H1 (cell line): ENCODE measurements at regions not wholly inside any gene's neighbourhood (a gene's known extent, or its start where the extent isn't known, plus 50 kb on each side); places are given as distances from the start of the nearest gene placed in this dataset.

Experiments
- CTCF ChIA-PET: fragments of 300-600 bp; sonication (Branson Sonifier 250); formaldehyde crosslinking; loops from one replicate; lab custom pipeline; 2021; ENCODE audit not compliant: partially characterized antibody; lab: Charles Lee
- POLR2A ChIA-PET: fragments of 300-600 bp; sonication (Branson Sonifier 250); formaldehyde crosslinking; loops from one replicate; lab custom pipeline; 2021; ENCODE audit warnings: inconsistent platforms; ENCODE audit not compliant: partially characterized antibody; lab: Charles Lee
- DNase-seq, 2 experiments: peaks; one replicate each; pipeline versions ENCODE4 v3.0.0 to v3.0.0-alpha.2; 2010 to 2022; ENCODE audit warnings: low spot score in 2 of 2, low read depth in 1 of 2, mixed read lengths in 1 of 2
- FAIRE-seq: peaks from 2 replicates; lab custom pipeline; 2011; peaks lifted over from hg19 to GRCh38; lab: Jason Lieb, UNC
- H2AFZ ChIP-seq: 2 replicates; pipeline ENCODE4 v1.8.1; 2012; ENCODE audit warnings: low read length, inconsistent platforms
- H2AK5ac ChIP-seq: 2 replicates; pipeline ENCODE4 v1.6.1; 2013; ENCODE audit warnings: low read depth, low read length
- H2BK120ac ChIP-seq: replicated peaks from 2 replicates; pipeline ENCODE3; 2013; ENCODE audit warnings: low read depth, low read length, inconsistent platforms
- H2BK12ac ChIP-seq: 2 replicates; pipeline ENCODE4 v1.6.1; 2013; ENCODE audit warnings: low read depth, low read length
- H2BK15ac ChIP-seq: 2 replicates; pipeline ENCODE4 v1.6.1; 2013; ENCODE audit warnings: low read length
- H2BK20ac ChIP-seq: 2 replicates; pipeline ENCODE4 v1.6.1; 2013; ENCODE audit warnings: low read length
- H2BK5ac ChIP-seq: 2 replicates; pipeline ENCODE4 v1.6.1; 2013; ENCODE audit warnings: low read depth, low read length
- H3K14ac ChIP-seq: 2 replicates; pipeline ENCODE4 v1.6.1; 2013; ENCODE audit warnings: inconsistent platforms; ENCODE audit not compliant: insufficient read length
- H3K18ac ChIP-seq: 2 replicates; pipeline ENCODE4 v1.6.1; 2013; ENCODE audit warnings: low read length; ENCODE audit errors: extremely low read depth
- H3K23ac ChIP-seq: 2 replicates; pipeline ENCODE4 v1.6.1; 2013; ENCODE audit warnings: inconsistent platforms; ENCODE audit not compliant: insufficient read length
- H3K23me2 ChIP-seq: 2 replicates; pipeline ENCODE4 v1.6.1; 2013; ENCODE audit warnings: low read depth, low read length
- H3K27ac ChIP-seq: 2 replicates; pipeline ENCODE4 v1.6.1; 2011; ENCODE audit warnings: low read depth, low read length, inconsistent platforms
- H3K27me3 ChIP-seq, 4 experiments: replicated peaks in 1 of 4; 1 replicate in 1 of 4; 2 replicates in 3 of 4; pipeline versions ENCODE4 v1.6.1 to v1.8.1; 2011 to 2013; ENCODE audit warnings: low read length in 3 of 4, mild to moderate bottlenecking in 3 of 4, inconsistent platforms in 2 of 4, mixed read lengths in 2 of 4, moderate library complexity in 1 of 4; ENCODE audit not compliant: control insufficient read depth in 3 of 4, insufficient read depth in 3 of 4; ENCODE audit errors: extremely low read depth in 1 of 4
- H3K36me3 ChIP-seq, 4 experiments: 2 replicates each; pipeline versions ENCODE4 v1.6.1 to v1.8.1; 2011 to 2013; ENCODE audit warnings: mild to moderate bottlenecking in 4 of 4, low read length in 3 of 4, moderate library complexity in 2 of 4, control low read depth in 1 of 4, inconsistent platforms in 1 of 4; ENCODE audit not compliant: insufficient read depth in 4 of 4, control insufficient read depth in 2 of 4
- H3K4ac ChIP-seq: replicated peaks from 2 replicates; pipeline ENCODE3; 2013; ENCODE audit warnings: low read length, low read depth, mixed read lengths, inconsistent platforms; ENCODE audit not compliant: insufficient read length
- H3K4me1 ChIP-seq, 4 experiments: replicated peaks in 1 of 4; 1 replicate in 1 of 4; 2 replicates in 3 of 4; pipeline versions ENCODE4 v1.6.1 to v1.8.1; 2011 to 2013; ENCODE audit warnings: low read length in 3 of 4, inconsistent platforms in 2 of 4, mixed read lengths in 1 of 4; ENCODE audit not compliant: insufficient read depth in 4 of 4, control insufficient read depth in 3 of 4
- H3K4me2 ChIP-seq, 2 experiments: 2 replicates each; pipeline versions ENCODE4 v1.6.1 to v1.8.1; 2011 to 2013; ENCODE audit warnings: low read depth in 2 of 2, low read length in 2 of 2, control low read depth in 1 of 2, inconsistent platforms in 1 of 2, mild to moderate bottlenecking in 1 of 2; ENCODE audit not compliant: insufficient read depth in 1 of 2
- H3K4me3 ChIP-seq, 4 experiments: fragments of 200-600, 300-600 bp in 1 of 4; sonication (generic), shearing (Covaris generic), sonication (Bioruptor Twin) in 1 of 4; 2 replicates each; pipeline versions ENCODE4 v1.5.1 to v1.8.1; 2011 to 2016; ENCODE audit warnings: low read length in 4 of 4, low read depth in 3 of 4, control low read depth in 2 of 4, inconsistent platforms in 2 of 4, mild to moderate bottlenecking in 2 of 4, mixed read lengths in 1 of 4, moderate library complexity in 1 of 4; ENCODE audit not compliant: insufficient read depth in 2 of 4; ENCODE audit errors: extremely low read depth in 1 of 4
- H3K56ac ChIP-seq: replicated peaks from 2 replicates; pipeline ENCODE3; 2013; ENCODE audit warnings: low read depth, mild to moderate bottlenecking, mixed read lengths, low read length, inconsistent platforms; ENCODE audit not compliant: insufficient read length
- H3K79me1 ChIP-seq: 2 replicates; pipeline ENCODE4 v1.6.1; 2013; ENCODE audit warnings: low read depth, low read length, control low read depth
- H3K79me2 ChIP-seq, 2 experiments: 2 replicates each; pipeline versions ENCODE4 v1.6.1 to v1.8.1; 2012 to 2013; ENCODE audit warnings: low read length in 2 of 2, mild to moderate bottlenecking in 2 of 2, inconsistent platforms in 1 of 2; ENCODE audit not compliant: insufficient read depth in 2 of 2, control insufficient read depth in 1 of 2
- H3K9ac ChIP-seq, 4 experiments: replicated peaks in 1 of 4; 1 replicate in 1 of 4; 2 replicates in 3 of 4; pipeline versions ENCODE4 v1.6.1 to v1.8.1; 2011 to 2013; ENCODE audit warnings: low read depth in 3 of 4, low read length in 3 of 4, control low read depth in 2 of 4, mild to moderate bottlenecking in 2 of 4, moderate library complexity in 2 of 4, inconsistent platforms in 1 of 4; ENCODE audit errors: extremely low read depth in 1 of 4
- H3K9me3 ChIP-seq, 2 experiments: 2 replicates each; pipeline versions ENCODE4 v1.6.1 to v1.8.1; 2012 to 2013; ENCODE audit warnings: mild to moderate bottlenecking in 2 of 2, moderate library complexity in 2 of 2, control low read depth in 1 of 2, inconsistent platforms in 1 of 2, low read depth in 1 of 2, low read length in 1 of 2, mixed read lengths in 1 of 2; ENCODE audit not compliant: insufficient read depth in 2 of 2
- H4K20me1 ChIP-seq, 2 experiments: replicated peaks in 1 of 2; 2 replicates each; pipeline versions ENCODE3 to v1.8.1; 2011 to 2013; ENCODE audit warnings: inconsistent platforms in 2 of 2, low read length in 2 of 2, mild to moderate bottlenecking in 1 of 2; ENCODE audit not compliant: insufficient read depth in 2 of 2, control insufficient read depth in 1 of 2
- H4K5ac ChIP-seq: 2 replicates; pipeline ENCODE4 v1.6.1; 2013; ENCODE audit warnings: low read length, low read depth, mixed read lengths, inconsistent platforms; ENCODE audit not compliant: insufficient read length
- H4K8ac ChIP-seq: 2 replicates; pipeline ENCODE4 v1.8.0; 2013; ENCODE audit warnings: mild to moderate bottlenecking, moderate library complexity, low read length, inconsistent platforms; ENCODE audit not compliant: insufficient read depth; ENCODE audit errors: extremely low read depth
- H4K91ac ChIP-seq: replicated peaks from 2 replicates; pipeline ENCODE3; 2013; ENCODE audit warnings: low read length, mixed read lengths, inconsistent platforms; ENCODE audit not compliant: insufficient read length
- CEBPB ChIP-seq: IDR thresholded peaks from 2 replicates; pipeline ENCODE4 v1.6.1; 2012; ENCODE audit warnings: low read depth, low read length
- CHD2 ChIP-seq: IDR thresholded peaks from 2 replicates; pipeline ENCODE4 v1.6.1; 2012; ENCODE audit warnings: low read length, improper control_type of control experiment
- FOSL1 ChIP-seq: IDR thresholded peaks from 2 replicates; pipeline ENCODE4 v1.6.1; 2011; ENCODE audit warnings: mild to moderate bottlenecking, low read depth, low read length, moderate library complexity; ENCODE audit not compliant: insufficient read depth
- GABPA ChIP-seq: IDR thresholded peaks from 2 replicates; pipeline ENCODE4 v1.6.1; 2011; ENCODE audit warnings: mild to moderate bottlenecking, low read length, moderate library complexity, borderline replicate concordance; ENCODE audit not compliant: insufficient read depth
- POLR2AphosphoS5 ChIP-seq: IDR thresholded peaks from 2 replicates; pipeline ENCODE4 v1.6.1; 2011; ENCODE audit warnings: low read depth, low read length
- SIN3A ChIP-seq, 2 experiments: IDR thresholded peaks in 1 of 2; conservative IDR thresholded peaks in 1 of 2; 2 replicates each; pipeline ENCODE4 v1.6.1; 2011 to 2012; ENCODE audit warnings: low read length in 2 of 2, improper control_type of control experiment in 1 of 2, low read depth in 1 of 2, mild to moderate bottlenecking in 1 of 2
- SRF ChIP-seq: IDR thresholded peaks from 2 replicates; pipeline ENCODE4 v1.6.1; 2011; ENCODE audit warnings: mild to moderate bottlenecking, low read depth, low read length, moderate library complexity
- SUZ12 ChIP-seq: fragments of 200-600 bp; sonication (generic); IDR thresholded peaks from 2 replicates; pipeline ENCODE4 v1.6.1; 2012; ENCODE audit warnings: mild to moderate bottlenecking, inconsistent platforms, low read length, moderate library complexity, mixed read lengths
- TBP ChIP-seq: IDR thresholded peaks from 2 replicates; pipeline ENCODE4 v1.6.1; 2011; ENCODE audit warnings: low read depth, low read length, improper control_type of control experiment
- ZNF274 ChIP-seq: IDR thresholded peaks from 2 replicates; pipeline ENCODE4 v1.7.0; 2012; ENCODE audit warnings: low read length, borderline replicate concordance; ENCODE audit errors: extremely low read depth
- WGBS, 2 experiments: shearing (Covaris generic) in 1 of 2; methylation state at CpG; one replicate each; pipeline versions ENCODE4 v1.1.6 to v1.1.7; 2013 to 2015; ENCODE audit warnings: low lambda C conversion rate in 2 of 2, mixed read lengths in 2 of 2, inconsistent platforms in 1 of 2, low coverage in 1 of 2, missing lambda C conversion rate in 1 of 2; ENCODE audit not compliant: insufficient replicate concordance in 2 of 2, insufficient coverage in 1 of 2, insufficient read length in 1 of 2; ENCODE audit errors: extremely low coverage in 1 of 2, missing lambda C conversion rate in 1 of 2; 5-methylcytosine and 5-hydroxymethylcytosine counted together
- TF ChIP-seq, protein P1 (sequence below): IDR thresholded peaks from 2 replicates; pipeline ENCODE4 v1.6.1; 2012; ENCODE audit warnings: low read length, inconsistent platforms

DNA sequence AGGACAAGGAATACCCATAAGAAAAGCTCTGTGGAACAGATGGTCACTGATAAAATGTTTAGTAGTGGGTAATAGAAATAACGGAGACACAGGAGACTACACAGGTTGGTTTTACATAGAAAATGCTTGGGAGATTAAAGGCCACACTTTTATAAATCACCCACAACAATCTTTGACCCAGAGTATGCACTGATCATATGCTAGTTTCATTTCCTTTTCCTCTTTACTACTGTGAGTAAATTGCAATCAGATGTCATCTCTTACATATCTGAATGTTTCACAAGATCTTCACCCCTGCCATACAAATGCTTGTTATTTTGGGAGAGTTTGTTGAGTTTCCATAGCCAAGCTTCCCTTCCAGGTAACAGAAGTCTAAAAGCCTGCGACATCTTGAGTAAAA is 978.4 kb upstream of the KLHL29 start:
- no peaks in the 10 kb centered on the region for H3K27me3 ChIP-seq

More for the DNA sequence above, 978.4 kb upstream of the KLHL29 start:
- Histone ChIP-seq H2AFZ (no peak overlapping the region), H3K4ac (no peak overlapping the region), H3K23me2 (no peaks in the 10 kb centered on the region; the same call in 1 of the 2 replicates), H2BK5ac (no peak overlapping the region), H3K4me1 (no peaks in the 10 kb centered on the region), H3K79me2 (no peaks in the 10 kb centered on the region), H3K23ac (no peak overlapping the region), H3K9ac (no peak overlapping the region), H2BK120ac (no peak overlapping the region), H3K9me3 (no peaks in the 10 kb centered on the region), H2AK5ac (no peak overlapping the region), H4K8ac (no peak overlapping the region), H3K79me1 (no peaks in the 10 kb centered on the region), H3K36me3 (no peaks in the 10 kb centered on the region), H3K14ac (no peak overlapping the region), H4K91ac (no peak overlapping the region), H2BK20ac (no peak overlapping the region), H4K5ac (no peak overlapping the region), H3K56ac (peak overlapping the region; percentile 82), H3K27ac (no peak overlapping the region)
- CTCF ChIA-PET = interaction anchor here (1.3 kb wide), 1 partner anchor 50 kb away, joined by 4 read pairs; no protein-coding TSS in a partner anchor
- POLR2A ChIA-PET = no interaction called here
- WGBS, 2 experiments = 95% methylated on average over 2 of the region's 2 CpGs; no CpG with 5 or more reads in 1 of the 2 experiments
- TF ChIP-seq, protein P1, sequence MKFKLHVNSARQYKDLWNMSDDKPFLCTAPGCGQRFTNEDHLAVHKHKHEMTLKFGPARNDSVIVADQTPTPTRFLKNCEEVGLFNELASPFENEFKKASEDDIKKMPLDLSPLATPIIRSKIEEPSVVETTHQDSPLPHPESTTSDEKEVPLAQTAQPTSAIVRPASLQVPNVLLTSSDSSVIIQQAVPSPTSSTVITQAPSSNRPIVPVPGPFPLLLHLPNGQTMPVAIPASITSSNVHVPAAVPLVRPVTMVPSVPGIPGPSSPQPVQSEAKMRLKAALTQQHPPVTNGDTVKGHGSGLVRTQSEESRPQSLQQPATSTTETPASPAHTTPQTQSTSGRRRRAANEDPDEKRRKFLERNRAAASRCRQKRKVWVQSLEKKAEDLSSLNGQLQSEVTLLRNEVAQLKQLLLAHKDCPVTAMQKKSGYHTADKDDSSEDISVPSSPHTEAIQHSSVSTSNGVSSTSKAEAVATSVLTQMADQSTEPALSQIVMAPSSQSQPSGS = no peak
- no peak for TF ChIP-seq FOSL1
- TF ChIP-seq POLR2AphosphoS5 = no peak
- no peak for TF ChIP-seq SIN3A (conservative IDR thresholded peaks at IDR 0.05 in 1 of 2, IDR thresholded peaks at IDR 0.05 in 1 of 2; ENCODE audit: low read depth in 1 of 2, low read length in 2 of 2)
- no peak for TF ChIP-seq CEBPB
- TF ChIP-seq ZNF274 = no peak
- no peak for TF ChIP-seq SUZ12
- TF ChIP-seq TBP = no peak
- TF ChIP-seq GABPA = no peak
- TF ChIP-seq SRF = no peak
- no peak for TF ChIP-seq CHD2
- TF ChIP-seq, all 59 proteins: peak for 0
- no peak for DNase-seq
- no peak overlapping the region for H3K4me3 ChIP-seq
- FAIRE-seq = no peak
- H4K20me1 ChIP-seq = no peaks in the 10 kb centered on the region
- no peak overlapping the region for H2BK15ac ChIP-seq
- no peak overlapping the region for H3K18ac ChIP-seq
- H3K4me2 ChIP-seq = no peak overlapping the region
- H2BK12ac ChIP-seq = no peak overlapping the region
